ENCODE measurements at regions not wholly inside any gene's neighbourhood (a gene's known extent, or its start where the extent isn't known, plus 50 kb on each side); places are given as distances from the start of the nearest gene placed in this dataset.

GRCh38 chr21:18002393-18002792, 183.2 kb upstream of the C21orf91 start:
- TF ChIP-seq, protein P1, sequence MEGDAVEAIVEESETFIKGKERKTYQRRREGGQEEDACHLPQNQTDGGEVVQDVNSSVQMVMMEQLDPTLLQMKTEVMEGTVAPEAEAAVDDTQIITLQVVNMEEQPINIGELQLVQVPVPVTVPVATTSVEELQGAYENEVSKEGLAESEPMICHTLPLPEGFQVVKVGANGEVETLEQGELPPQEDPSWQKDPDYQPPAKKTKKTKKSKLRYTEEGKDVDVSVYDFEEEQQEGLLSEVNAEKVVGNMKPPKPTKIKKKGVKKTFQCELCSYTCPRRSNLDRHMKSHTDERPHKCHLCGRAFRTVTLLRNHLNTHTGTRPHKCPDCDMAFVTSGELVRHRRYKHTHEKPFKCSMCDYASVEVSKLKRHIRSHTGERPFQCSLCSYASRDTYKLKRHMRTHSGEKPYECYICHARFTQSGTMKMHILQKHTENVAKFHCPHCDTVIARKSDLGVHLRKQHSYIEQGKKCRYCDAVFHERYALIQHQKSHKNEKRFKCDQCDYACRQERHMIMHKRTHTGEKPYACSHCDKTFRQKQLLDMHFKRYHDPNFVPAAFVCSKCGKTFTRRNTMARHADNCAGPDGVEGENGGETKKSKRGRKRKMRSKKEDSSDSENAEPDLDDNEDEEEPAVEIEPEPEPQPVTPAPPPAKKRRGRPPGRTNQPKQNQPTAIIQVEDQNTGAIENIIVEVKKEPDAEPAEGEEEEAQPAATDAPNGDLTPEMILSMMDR (IDR thresholded peaks at IDR 0.05): no peak
- TF ChIP-seq, protein P2, sequence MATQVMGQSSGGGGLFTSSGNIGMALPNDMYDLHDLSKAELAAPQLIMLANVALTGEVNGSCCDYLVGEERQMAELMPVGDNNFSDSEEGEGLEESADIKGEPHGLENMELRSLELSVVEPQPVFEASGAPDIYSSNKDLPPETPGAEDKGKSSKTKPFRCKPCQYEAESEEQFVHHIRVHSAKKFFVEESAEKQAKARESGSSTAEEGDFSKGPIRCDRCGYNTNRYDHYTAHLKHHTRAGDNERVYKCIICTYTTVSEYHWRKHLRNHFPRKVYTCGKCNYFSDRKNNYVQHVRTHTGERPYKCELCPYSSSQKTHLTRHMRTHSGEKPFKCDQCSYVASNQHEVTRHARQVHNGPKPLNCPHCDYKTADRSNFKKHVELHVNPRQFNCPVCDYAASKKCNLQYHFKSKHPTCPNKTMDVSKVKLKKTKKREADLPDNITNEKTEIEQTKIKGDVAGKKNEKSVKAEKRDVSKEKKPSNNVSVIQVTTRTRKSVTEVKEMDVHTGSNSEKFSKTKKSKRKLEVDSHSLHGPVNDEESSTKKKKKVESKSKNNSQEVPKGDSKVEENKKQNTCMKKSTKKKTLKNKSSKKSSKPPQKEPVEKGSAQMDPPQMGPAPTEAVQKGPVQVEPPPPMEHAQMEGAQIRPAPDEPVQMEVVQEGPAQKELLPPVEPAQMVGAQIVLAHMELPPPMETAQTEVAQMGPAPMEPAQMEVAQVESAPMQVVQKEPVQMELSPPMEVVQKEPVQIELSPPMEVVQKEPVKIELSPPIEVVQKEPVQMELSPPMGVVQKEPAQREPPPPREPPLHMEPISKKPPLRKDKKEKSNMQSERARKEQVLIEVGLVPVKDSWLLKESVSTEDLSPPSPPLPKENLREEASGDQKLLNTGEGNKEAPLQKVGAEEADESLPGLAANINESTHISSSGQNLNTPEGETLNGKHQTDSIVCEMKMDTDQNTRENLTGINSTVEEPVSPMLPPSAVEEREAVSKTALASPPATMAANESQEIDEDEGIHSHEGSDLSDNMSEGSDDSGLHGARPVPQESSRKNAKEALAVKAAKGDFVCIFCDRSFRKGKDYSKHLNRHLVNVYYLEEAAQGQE (IDR thresholded peaks at IDR 0.05; ENCODE audit: insufficient read depth in 1 of 2, low read depth in 2 of 2, low read length in 1 of 2): no peak
- TF ChIP-seq POLR2AphosphoS5 (IDR thresholded peaks at IDR 0.05; ENCODE audit: low read depth, low read length) (no peak), SIN3A (IDR thresholded peaks at IDR 0.05; ENCODE audit: borderline replicate concordance, insufficient read depth, low read depth, low read length) (no peak), TCF7L2 (IDR thresholded peaks at IDR 0.05; ENCODE audit: low read depth, low read length) (no peak)
